Stimulated activated CD4-positive, alpha-beta T cell treated with anti-CD3 and anti-CD28 coated beads, TNF-alpha, amount 100 ng/mL, for 24 hours (primary cell): ENCODE measurements at regions not wholly inside any gene's neighbourhood (a gene's known extent, or its start where the extent isn't known, plus 50 kb on each side); places are given as distances from the start of the nearest gene placed in this dataset.

ENCODE experiments used
- DNase-seq, 3 experiments: peaks; one replicate each; pipeline ENCODE4 v3.0.0-alpha.2; 2020; ENCODE audit warnings: low read depth in 3 of 3

DNA sequence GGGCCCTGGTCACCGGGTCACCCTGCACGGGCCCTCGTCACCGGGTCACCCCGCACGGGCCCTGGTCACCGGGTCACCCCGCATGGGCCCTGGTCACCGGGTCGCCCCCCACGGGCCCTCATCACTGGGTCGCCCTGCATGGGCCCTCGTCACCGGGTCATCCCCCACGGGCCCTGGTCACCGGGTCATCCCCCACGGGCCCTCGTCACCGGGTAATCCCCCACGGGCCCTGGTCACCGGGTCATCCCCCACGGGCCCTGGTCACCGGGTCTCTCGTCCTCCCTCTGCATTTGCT is 77.6 kb downstream of the RIPK4 start:
- DNase-seq, result no peak

DNA sequence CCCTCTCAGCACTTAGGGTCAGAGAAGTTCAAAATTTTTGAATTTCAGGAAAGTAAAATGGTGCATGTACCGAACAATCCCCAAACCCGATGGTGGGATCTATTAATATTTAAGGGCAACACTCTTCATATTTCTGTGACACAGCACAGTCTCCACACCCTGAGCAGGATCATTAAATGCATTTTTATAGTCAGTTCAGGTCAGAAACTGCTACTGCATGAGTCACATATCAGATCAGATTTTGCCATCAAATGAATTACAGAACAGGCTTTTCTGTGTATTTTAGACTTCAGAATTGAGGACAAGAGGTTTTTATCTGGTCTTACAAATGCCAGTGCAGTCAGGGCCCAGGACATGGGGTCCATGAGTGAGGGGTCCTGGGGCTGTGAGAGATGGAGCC is 79.2 kb downstream of the RIPK4 start:
- no peak for DNase-seq

DNA sequence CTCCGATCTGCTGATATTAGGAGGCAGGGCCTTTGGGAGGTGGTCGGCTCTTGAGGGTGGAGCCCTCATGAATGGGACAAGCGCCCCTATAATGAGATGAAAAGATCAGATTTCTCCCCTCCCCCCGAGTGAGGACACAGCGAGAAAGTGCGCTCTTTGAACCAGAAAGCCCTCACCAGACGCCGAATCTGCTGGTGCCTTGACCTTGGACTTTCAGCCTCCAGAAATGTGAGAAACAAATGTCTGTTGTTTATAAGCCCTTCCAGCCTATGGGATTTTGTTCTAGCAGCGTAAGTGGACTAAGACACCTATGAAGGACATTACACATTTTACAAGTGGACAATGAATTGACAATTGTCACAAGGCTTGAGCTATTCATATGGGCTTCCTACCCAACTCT is 80.2 kb downstream of the RIPK4 start:
- no peak for DNase-seq

DNA sequence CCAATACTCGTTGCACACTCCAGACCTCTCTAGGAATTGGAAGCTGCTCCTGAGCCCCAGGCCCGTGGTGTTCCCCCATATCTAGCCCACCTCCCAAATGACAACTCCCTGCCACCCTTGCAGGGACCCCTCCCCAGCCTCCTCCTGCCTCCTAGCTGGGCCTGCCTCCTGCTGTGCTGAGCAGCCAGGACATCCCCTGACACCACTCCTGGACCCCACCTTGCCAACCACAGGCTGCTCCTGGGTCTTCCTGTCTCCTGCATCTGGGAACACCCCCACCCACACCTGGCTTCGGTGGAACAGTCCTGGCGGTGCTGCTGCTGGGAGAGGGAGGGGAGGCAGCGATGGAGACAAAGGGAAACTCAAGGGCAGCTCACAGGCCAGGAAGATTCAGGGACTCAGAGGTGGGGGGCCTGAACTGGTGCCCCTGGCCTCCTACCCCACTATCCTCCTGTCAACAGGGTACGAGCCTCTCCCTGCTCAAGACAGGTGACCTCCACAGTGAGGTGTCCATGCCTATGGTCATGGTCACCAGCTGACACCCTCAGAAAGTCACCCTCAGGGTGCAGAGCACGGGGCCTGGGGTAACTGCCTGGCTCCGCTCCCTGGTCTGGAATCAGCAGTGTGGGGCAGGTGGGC is 81.2 kb downstream of the RIPK4 start:
- no peak for DNase-seq

DNA sequence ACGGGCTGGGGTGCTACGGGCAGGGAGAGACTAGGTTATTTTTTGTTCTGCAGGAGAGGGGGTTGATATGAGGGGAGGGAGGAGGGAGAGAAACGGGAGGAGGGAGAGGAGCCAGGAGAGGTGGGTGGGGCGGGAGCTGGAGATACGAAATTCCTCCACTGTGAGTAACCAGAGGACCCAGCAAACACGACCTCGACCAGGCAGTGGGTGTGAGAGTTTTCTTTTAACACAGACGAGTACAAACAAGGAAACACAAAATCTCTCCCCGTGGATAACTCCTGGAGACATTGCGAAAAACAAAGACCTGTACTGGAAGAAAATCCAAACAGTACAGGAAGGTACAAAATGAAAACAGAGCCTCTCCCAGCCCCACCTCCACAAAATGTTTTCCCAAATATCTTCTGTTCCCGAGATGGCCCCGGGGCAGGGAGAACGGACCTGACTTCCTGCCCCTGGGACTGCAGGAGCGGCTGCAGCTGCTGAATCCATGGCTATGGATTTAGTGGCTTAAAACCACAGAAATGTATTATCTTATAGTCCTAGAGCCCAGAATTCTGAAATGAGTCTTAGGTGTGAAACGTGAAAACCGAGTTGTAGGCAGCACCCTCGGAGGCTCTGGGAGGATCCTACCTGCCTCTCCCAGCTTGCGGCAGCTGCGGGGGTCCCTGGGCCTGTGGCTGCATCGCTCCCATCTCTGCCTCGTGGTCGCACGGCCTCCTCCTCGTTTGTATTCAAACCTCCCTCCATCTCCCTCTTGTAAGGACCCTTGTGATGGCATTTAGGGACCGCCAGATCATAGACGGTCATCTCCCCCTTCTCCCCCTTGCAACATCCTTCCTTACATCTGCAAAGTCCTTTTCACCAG is 82.2 kb downstream of the RIPK4 start:
- DNase-seq, result no peak

DNA sequence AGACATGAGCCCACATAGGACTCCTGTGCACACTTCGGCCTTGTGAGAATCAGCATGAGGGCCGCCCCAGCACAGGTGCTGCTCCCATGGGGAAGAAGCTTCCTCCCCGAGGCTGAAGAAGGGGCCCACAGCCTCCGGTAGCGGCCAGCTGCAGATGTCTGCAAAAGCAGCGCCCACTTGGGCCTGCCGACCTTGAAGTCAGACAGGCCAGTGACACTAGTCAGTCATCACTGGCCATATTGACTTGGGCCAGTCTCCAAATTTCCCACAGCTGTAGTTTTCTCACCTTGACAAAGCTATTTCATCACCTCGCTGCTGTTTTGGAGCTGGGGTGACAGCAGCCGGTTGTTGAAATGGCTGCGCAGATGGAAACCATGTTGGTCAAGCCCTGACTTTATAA is 83.0 kb downstream of the RIPK4 start:
- DNase-seq, result no peak

DNA sequence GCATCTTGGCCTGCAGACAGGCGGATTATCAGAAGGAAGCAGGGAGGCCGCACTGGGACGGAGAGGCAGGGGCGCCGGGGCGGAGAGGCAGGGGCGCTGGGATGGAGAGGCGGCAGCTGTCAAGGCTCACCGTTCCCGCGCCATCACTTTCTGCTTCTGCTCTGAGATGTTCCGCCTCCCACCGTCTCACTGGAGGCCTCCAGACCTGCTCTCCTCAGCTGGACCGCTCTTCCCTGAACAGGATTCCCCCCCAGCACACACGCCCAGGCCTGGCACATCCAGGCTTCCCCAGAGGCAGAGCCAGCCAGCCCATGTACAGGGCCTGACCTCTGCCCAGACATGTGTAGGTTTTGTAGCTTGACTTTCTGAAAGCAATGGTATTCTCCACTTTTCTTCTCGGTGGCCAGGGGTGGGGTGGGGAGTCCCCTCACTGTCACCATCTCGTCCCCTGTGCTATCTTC is 84.1 kb downstream of the RIPK4 start:
- DNase-seq, result no peak

DNA sequence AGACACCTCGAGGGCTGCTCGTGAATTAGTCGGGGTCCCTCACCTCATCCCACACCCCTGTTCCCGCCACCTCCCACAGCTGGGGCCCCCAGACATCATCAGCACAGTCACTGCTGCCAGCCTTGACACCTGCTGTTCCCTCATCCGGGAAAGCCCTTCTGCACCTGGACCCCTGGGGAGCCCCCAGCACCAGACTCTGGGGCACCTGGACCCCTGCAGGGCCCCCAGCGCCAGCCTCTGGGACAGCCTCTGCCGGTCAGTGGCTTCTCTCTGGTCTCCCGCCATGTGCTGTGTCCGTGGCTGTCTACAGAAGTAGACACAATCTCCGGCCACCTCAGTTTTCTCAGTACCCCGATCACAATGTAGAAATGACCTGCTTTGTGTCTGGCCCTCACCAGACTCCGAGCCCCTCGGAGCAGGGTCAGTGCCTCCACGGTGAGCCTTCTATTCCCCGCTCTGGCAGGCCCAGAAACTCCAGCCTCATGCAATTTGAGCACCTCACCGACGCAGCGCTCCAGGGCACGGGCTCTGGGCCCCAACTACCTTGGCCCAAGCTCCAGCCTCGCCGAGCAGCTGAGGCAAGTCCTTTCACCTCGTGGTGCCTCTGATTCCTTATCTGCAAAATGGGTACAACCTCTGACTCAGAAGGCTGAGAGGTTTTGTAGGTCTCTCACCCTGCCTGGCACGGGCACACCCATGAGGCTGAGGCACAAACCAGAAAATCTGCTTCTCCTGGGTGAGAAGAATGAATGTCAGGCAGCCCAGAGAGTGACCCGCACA is 84.7 kb downstream of the RIPK4 start:
- no peak for DNase-seq

DNA sequence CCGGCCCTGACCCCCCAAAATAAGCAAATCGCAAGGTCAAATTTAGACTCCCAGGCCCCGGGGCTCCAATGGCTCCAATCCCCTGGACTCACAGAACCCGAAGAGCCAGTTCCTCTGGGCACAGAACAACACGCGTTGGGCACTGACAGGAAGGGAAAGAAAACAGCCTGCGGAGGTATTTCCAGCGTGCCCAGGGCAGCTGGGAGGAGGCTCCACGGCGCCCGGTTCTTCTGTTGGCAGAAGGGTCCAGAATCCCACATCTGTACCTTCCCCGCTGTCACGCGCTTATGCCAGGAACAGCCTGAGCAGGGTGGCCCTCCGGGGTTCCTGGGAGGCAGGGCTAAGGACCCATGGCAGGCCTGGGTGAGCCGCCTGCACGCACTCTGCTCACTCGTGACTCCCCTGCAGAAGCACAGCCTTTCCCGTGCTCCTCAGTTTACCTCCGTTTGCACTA is 85.5 kb downstream of the RIPK4 start:
- no peak for DNase-seq

DNA sequence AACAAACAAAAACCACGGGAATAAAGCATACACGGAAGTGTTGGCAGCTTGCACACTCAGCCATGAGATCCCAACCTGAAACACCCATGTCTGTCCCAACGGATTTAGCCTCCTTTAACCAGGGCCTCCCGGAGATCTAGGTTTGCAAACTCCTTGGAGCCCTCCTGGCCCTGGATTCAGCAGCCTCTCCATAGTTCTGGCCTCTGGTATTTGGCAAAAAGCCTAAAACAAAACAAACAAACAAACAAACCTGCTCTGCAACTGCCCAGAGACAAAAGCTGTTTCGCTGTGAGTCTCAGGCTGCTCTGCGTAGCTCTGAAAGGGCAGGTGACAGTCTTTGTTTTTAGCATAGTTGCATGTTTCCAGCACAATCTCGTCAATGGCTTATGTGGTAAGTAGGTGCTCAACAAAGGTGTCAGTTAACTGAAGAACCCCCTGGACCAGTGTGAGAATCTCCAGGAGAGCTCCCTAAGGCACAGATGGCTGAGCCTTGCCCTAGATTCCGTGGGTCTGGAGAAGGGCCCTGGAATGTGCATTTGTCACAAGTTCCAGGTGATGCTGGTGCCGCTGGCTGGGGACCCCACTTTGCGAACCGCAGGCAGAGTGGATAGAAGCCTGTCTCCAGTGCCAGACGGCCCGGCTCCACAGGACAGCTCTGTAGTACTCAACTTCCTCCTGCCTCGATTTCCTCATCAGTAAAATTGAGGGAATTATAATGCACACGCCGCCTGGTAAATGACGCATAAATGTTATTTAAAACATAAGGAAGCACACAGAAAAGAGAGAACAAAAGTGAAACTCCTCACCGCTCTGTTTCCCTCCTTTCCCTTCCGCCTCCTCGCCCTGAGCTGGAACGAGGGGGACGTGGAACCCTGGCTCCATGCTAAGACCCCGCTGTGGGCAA is 86.2 kb downstream of the RIPK4 start:
- no peak for DNase-seq

DNA sequence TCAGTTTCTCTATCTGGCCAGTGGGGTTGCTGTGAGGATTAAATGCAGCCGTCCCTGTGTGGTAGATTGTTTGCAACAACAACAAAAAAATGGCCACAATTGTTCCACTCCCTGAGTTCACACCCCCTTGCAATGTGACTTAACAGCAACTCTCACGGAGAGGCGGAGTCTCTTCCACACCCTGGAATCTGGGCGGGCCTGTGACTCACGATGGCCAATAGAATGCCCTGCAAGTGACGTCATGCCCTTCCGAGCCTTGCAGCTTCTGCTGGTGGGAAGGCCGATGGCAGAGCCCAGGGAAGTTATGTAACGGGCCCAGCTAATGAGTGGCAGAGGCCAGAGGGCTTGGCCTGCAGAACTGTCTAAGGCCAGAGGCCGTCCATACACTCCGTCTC is 87.9 kb downstream of the RIPK4 start:
- DNase-seq, result peak in 1 of 3 experiments; percentile 8

DNA sequence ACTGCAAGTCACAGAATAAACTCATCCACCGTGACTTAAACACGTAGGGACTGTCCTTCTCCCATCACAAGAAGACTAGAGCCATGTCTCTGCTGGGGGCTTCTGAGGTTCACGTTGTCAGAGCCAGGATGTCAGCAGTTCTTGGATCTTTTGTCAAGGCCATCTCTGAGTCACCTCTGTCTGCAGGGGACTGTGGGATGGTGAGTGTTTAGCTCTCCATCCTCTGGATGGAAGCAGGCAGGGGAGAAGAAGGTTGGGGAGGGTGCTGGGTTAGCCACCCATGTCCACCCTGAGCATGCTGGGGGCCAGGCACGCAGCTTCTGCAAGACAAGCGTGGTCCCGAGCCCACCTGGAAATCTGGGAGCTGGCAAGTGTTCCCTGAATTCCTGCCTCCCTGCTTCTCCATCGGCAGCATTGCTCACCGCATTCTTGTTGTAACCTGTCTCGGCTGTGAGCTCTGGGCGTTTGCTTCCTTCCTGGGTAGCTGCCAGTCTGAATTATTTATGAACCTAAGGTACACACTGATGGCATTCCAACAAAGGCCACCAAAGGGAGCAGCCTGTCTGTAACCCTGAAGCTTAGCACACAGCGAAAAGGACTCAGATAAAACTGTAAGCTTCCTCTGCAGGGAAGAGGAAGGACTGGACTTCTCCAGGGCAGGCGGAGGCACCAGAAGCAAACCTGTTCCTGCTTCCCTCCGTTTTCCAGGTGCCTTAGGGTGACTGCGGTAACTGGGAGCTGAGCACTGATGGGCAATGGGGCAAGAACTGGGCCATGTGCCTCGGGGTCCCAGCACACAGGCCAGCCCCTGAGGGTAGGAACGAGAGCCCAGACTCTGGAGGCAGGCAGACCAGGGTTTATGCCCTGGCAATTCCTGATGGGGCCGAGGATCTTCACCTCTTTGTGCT is 88.6 kb downstream of the RIPK4 start:
- no peak for DNase-seq

DNA sequence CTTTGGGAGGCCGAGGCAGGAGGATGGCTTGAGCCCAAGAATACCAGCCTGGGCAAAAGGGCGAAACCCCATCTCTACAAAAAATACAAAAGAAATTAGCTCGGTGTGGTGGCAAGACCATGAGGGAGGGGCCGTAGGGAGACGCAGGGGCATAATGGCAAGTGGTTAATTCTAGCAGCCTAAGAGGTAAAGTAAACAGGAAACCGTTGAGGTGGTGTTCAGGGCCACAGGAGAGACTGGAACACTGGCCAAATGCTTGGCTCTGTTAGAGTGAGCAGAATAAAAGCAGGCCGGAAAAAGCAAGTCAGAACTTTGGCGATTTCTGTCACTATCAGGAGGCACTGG is 89.2 kb downstream of the RIPK4 start:
- no peak for DNase-seq

DNA sequence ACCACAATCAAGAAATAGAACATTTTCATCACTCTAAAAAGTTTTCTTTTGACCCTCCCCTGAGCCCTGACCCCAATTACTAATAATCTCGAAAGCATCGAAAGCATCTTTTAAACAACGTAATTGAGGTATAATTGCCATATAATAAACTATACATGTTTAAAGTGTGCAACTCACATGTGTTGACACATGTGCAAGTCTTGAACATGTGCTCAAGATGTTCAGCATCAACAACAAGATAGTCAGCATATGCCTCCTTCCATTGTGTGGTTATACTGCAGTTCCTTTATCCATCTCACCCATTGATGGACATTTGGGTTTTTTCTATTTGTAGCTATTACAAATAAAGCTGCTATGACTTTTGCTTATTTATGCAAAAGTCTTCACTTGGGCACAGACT is 90.7 kb downstream of the RIPK4 start:
- DNase-seq, result no peak

DNA sequence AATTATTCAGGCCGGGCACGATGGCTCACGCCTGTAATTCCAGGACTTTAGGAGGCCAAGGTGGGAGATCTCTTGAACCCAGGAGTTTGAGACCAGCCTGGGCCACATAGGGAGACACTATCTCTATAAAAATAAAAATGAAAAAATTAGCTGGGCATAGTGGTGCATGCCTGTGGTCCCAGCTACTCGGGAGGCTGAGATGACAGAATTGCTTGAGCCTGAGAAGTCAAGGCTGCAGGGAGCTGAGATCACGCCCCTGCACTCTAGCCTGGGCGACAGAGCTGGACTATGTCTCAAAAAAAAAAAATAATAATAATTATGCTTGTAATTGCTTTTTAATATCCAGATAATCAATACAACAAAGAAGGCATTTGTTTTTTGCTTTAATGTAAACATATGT is 91.3 kb downstream of the RIPK4 start:
- DNase-seq, result no peak

DNA sequence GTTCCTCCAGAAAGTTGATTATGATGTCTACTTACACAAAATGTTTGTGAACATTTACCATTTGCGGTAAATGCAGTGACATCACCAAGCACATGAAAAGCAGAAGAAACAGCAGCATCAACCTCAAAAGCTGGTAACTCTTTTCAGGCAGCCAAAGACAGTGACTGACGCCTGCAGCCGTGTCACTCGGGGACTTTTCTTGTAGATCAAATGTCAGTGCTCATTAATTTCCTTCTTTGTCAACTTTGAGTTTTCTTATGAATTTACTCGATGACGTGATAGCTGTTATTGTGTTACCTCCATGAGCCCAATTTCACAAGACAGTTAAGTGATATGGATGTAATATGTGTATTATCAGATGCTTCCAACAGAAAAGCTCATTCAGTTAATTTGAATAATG is 92.5 kb downstream of the RIPK4 start:
- DNase-seq, result no peak

DNA sequence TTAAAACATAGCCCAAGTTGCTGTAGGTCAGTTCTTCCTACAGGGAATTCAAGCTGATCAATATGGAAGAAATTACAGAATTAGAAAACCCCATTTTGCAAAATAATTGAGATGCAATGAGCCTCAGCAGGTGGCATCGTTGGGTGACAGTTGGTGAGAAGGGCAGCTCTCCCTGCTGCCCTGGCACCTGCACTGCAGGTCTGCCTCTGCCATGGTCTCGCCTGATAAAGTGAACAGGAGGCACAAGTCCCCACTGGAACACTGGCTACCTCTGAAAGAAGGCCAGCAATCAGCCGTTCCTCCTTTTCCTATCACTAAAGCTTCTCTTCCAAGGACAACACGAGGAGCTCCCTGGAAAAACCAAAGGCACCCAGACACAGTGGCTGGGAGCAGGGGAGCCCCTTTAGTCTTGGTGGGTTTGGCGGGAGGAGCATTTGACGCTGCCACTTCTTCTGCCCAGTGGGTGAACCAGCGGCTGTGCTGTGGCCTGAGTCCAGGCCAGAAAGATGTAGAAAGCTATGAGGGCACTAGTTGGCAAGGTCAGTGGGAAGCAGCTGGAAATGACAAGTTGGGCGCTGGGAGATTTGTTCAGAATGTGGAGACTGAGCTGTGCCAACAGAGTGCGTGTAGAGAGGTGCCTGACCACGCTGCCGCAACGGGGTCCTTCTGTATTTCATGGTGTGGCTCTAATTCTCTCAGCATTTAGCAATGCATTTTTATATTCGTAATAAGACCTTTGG is 93.1 kb downstream of the RIPK4 start:
- no peak for DNase-seq

DNA sequence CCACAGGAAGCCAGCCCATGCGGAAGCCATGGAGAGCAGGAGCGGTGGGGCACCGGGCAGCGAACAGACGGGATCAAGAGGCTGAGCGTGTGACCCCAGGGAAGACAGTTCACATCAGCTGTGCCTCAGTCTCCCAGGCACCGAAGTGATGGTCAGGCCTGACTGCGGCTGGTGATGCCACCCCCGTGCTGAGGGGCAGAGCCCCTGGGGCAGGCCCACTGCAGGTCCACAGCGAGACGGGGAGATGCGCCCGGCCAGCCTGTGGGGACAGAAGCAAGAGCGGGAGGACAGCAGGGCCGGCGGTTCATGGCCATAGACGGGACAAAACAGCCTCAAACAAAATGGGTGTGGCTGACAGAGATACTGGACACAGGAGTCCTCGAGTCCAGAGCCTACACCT is 93.8 kb downstream of the RIPK4 start:
- DNase-seq, result no peak

DNA sequence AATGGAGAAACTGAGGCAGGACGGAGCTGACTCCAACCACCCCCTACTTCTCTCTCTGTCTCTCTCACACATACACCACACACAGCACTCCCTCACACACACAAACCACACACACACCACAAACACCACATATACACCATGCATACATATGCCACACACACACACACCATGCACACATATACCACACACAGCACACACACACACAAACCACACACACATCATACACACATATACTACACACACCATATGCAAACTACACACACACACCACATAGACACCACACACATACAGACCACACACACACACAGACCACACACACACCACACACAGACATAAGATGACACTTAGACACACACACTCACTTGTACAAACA is 94.3 kb downstream of the RIPK4 start:
- DNase-seq, result no peak
